GM23338 (cell line): ENCODE measurements at regions not wholly inside any gene's neighbourhood (a gene's known extent, or its start where the extent isn't known, plus 50 kb on each side); places are given as distances from the start of the nearest gene placed in this dataset.

ENCODE experiments used
- ATAC-seq: fragments of 200-7000 bp; cut with Tn5 transposase; 3 replicates; pipeline ENCODE4 v1.9.1; 2020
- DNase-seq: peaks from one replicate; pipeline ENCODE4 v3.0.0-alpha.2; 2015; ENCODE audit warnings: low spot score
- H2AFZ ChIP-seq: fragments of 200-600 bp; sonication (generic); 2 replicates; pipeline ENCODE4 v1.8.0; 2016; ENCODE audit warnings: antibody characterized with exemption, mild to moderate bottlenecking, moderate library complexity
- H3F3A ChIP-seq: fragments of 200-600 bp; sonication (generic); replicated peaks from 2 replicates; pipeline ENCODE4 v1.8.0; 2017; ENCODE audit warnings: antibody characterized with exemption, mixed run types, low read depth
- H3K27ac ChIP-seq: fragments of 200-600 bp; sonication (generic); 2 replicates; pipeline ENCODE4 v1.6.1; 2016; ENCODE audit warnings: low read depth
- H3K27me3 ChIP-seq: fragments of 200-600 bp; sonication (generic); 2 replicates; pipeline ENCODE4 v1.8.0; 2016; ENCODE audit warnings: mild to moderate bottlenecking, mixed run types, moderate library complexity; ENCODE audit not compliant: insufficient read depth
- H3K36me3 ChIP-seq: fragments of 200-600 bp; sonication (generic); 2 replicates; pipeline ENCODE4 v1.8.0; 2016; ENCODE audit warnings: mild to moderate bottlenecking; ENCODE audit not compliant: insufficient read depth
- H3K4me1 ChIP-seq: fragments of 200-600 bp; sonication (generic); 2 replicates; pipeline ENCODE4 v1.8.0; 2016; ENCODE audit warnings: mild to moderate bottlenecking, moderate library complexity; ENCODE audit not compliant: insufficient read depth
- H3K4me2 ChIP-seq: fragments of 200-600 bp; sonication (generic); 2 replicates; pipeline ENCODE4 v1.7.1; 2017; ENCODE audit warnings: mixed run types
- H3K4me3 ChIP-seq: fragments of 200-600 bp; sonication (generic); 2 replicates; pipeline ENCODE4 v1.6.1; 2016; ENCODE audit warnings: mixed run types
- H3K79me2 ChIP-seq: fragments of 200-600 bp; sonication (generic); replicated peaks from 2 replicates; pipeline ENCODE4 v1.8.0; 2017; ENCODE audit warnings: mild to moderate bottlenecking; ENCODE audit not compliant: insufficient read depth
- H3K9me2 ChIP-seq: fragments of 200-600 bp; sonication (generic); 2 replicates; pipeline ENCODE4 v1.8.0; 2017; ENCODE audit not compliant: insufficient read depth
- H4K20me1 ChIP-seq: fragments of 200-600 bp; sonication (generic); replicated peaks from 2 replicates; pipeline ENCODE4 v1.8.0; 2017; ENCODE audit warnings: mild to moderate bottlenecking; ENCODE audit not compliant: insufficient read depth
- H3K27ac Mint-ChIP-seq: 2 replicates; pipeline ENCODE4 v1.8.0; 2020; ENCODE audit warnings: inconsistent platforms, mild to moderate bottlenecking, moderate library complexity, mixed read lengths
- H3K27me3 Mint-ChIP-seq: 3 replicates; pipeline ENCODE4 v1.8.0; 2022; ENCODE audit warnings: low read depth, mild to moderate bottlenecking, moderate library complexity, mixed read lengths, inconsistent platforms; ENCODE audit not compliant: insufficient read depth, poor library complexity
- H3K36me3 Mint-ChIP-seq: 3 replicates; pipeline ENCODE4 v1.8.0; 2021; ENCODE audit warnings: low read depth, mild to moderate bottlenecking, inconsistent platforms, moderate library complexity, mixed read lengths
- H3K4me1 Mint-ChIP-seq: 3 replicates; pipeline ENCODE4 v1.8.0; 2020; ENCODE audit warnings: mild to moderate bottlenecking, inconsistent platforms, mixed read lengths
- H3K4me3 Mint-ChIP-seq: 3 replicates; pipeline ENCODE4 v1.8.0; 2021; ENCODE audit warnings: moderate library complexity, mild to moderate bottlenecking, inconsistent platforms, mixed read lengths
- H3K9me3 Mint-ChIP-seq: 3 replicates; pipeline ENCODE4 v1.8.0; 2020; ENCODE audit warnings: moderate library complexity, mild to moderate bottlenecking, inconsistent platforms, mixed read lengths
- EZH2phosphoT487 ChIP-seq: fragments of 200-600 bp; sonication (generic); IDR thresholded peaks from one replicate; pipeline ENCODE4 v1.8.1; 2018; ENCODE audit warnings: antibody characterized with exemption; ENCODE audit not compliant: unreplicated experiment
- POLR2AphosphoS5 ChIP-seq: IDR thresholded peaks from 2 replicates; pipeline ENCODE4 v1.6.1; 2016; ENCODE audit warnings: antibody characterized with exemption, low read depth
- STAT1 ChIP-seq: IDR thresholded peaks from one replicate; pipeline ENCODE4 v1.6.1; 2016; ENCODE audit warnings: antibody characterized with exemption; ENCODE audit not compliant: unreplicated experiment
- TF ChIP-seq, protein P1 (sequence below): IDR thresholded peaks from one replicate; pipeline ENCODE4 v1.6.1; 2018; ENCODE audit warnings: antibody characterized with exemption; ENCODE audit not compliant: unreplicated experiment
- TF ChIP-seq, protein P2 (sequence below): IDR thresholded peaks from 2 replicates; pipeline ENCODE4 v1.6.1; 2016; ENCODE audit warnings: antibody characterized with exemption

DNA sequence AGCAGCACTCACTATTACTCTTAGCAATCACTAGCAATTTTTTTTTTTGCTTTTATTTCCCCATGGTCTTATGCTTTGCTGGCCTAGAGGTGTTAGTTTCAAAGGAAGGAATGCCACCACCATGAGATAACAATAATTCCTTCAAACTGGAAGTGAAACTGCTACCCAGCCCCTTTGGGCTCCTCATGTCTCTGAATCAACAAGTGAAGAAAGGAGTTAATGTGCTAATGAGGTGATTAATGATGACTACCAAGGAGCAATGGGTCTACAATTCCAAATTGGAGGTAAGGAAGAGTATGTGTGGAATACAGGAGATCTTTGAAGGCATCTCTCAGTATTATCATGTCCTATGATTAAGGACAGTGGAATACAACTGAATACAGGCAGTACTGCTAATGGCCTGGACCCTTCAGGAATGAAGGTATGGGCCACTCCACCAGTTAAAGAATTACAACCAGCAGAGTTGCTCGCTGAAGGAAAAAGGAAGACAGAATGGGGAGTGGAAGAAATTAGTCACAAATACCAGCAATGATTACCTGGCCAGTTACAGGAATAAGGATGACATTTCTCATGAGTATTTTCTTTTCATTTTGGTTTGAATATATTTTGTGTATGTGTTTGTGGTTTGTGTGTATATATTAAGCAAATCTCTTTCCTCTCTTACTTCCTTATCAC, 652.9 kb downstream of the ADGRL2 start:
- no peaks in the 10 kb centered on the region for H3K79me2 ChIP-seq
- H3K4me1 Mint-ChIP-seq, result no peaks in the 10 kb centered on the region
- no peak overlapping the region for H3K4me3 ChIP-seq
- no peaks in the 10 kb centered on the region for H3K4me1 ChIP-seq
- no peak overlapping the region for H3K4me3 Mint-ChIP-seq
- ATAC-seq, result no peak
- H3K36me3 Mint-ChIP-seq, result peaks cover 3% of the 10 kb centered on the region; the same call in 2 of the 3 replicates
- no peaks in the 10 kb centered on the region for H3K36me3 ChIP-seq
- H3K27ac ChIP-seq, result no peak overlapping the region
- H3F3A ChIP-seq, result no peaks in the 10 kb centered on the region
- no peak for DNase-seq
- H4K20me1 ChIP-seq, result no peaks in the 10 kb centered on the region
- peaks cover 21% of the 10 kb centered on the region for H3K9me3 Mint-ChIP-seq
- peaks cover 8% of the 10 kb centered on the region for H3K9me2 ChIP-seq
- TF ChIP-seq POLR2AphosphoS5 (no peak), EZH2phosphoT487 (no peak)
- TF ChIP-seq, protein P1, sequence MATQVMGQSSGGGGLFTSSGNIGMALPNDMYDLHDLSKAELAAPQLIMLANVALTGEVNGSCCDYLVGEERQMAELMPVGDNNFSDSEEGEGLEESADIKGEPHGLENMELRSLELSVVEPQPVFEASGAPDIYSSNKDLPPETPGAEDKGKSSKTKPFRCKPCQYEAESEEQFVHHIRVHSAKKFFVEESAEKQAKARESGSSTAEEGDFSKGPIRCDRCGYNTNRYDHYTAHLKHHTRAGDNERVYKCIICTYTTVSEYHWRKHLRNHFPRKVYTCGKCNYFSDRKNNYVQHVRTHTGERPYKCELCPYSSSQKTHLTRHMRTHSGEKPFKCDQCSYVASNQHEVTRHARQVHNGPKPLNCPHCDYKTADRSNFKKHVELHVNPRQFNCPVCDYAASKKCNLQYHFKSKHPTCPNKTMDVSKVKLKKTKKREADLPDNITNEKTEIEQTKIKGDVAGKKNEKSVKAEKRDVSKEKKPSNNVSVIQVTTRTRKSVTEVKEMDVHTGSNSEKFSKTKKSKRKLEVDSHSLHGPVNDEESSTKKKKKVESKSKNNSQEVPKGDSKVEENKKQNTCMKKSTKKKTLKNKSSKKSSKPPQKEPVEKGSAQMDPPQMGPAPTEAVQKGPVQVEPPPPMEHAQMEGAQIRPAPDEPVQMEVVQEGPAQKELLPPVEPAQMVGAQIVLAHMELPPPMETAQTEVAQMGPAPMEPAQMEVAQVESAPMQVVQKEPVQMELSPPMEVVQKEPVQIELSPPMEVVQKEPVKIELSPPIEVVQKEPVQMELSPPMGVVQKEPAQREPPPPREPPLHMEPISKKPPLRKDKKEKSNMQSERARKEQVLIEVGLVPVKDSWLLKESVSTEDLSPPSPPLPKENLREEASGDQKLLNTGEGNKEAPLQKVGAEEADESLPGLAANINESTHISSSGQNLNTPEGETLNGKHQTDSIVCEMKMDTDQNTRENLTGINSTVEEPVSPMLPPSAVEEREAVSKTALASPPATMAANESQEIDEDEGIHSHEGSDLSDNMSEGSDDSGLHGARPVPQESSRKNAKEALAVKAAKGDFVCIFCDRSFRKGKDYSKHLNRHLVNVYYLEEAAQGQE, result no peak
- H2AFZ ChIP-seq, result no peak overlapping the region
- H3K27me3 Mint-ChIP-seq, result no peaks in the 10 kb centered on the region
- H3K4me2 ChIP-seq, result no peak overlapping the region
- H3K27ac Mint-ChIP-seq, result no peak overlapping the region
- no peaks in the 10 kb centered on the region for H3K27me3 ChIP-seq

DNA sequence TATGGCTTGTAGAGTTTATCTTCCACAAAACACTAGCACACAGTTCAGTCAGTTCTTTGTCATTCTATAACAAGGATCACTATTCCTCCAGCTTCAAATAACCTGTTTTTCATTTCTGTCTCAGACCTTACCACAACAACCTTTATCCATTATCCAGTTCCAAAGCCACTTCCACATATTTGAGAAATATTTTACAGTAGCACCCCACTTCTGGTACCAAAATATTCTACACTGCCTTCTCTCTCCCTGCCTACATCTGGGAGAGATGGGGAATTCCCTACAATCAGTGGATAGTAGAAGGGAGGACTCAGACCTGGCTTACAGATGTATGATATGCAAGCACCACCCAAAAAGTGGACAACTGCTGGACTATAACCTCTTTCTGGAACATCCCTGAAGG, 651.4 kb downstream of the ADGRL2 start:
- DNase-seq (no peak), ATAC-seq (no peak)
- no peaks in the 10 kb centered on the region for H3K79me2 ChIP-seq
- H3K4me2 ChIP-seq, result no peak overlapping the region
- no peaks in the 10 kb centered on the region for H4K20me1 ChIP-seq
- Mint-ChIP-seq H3K9me3 (peaks cover 21% of the 10 kb centered on the region), H3K4me3 (no peak overlapping the region), H3K27me3 (no peaks in the 10 kb centered on the region), H3K36me3 (peaks cover 3% of the 10 kb centered on the region; the same call in 2 of the 3 replicates), H3K4me1 (no peaks in the 10 kb centered on the region), H3K27ac (no peak overlapping the region)
- H3K36me3 ChIP-seq, result no peaks in the 10 kb centered on the region
- H3K27ac ChIP-seq, result no peak overlapping the region
- no peaks in the 10 kb centered on the region for H3K27me3 ChIP-seq
- H2AFZ ChIP-seq, result no peak overlapping the region
- no peak overlapping the region for H3K4me3 ChIP-seq
- no peaks in the 10 kb centered on the region for H3F3A ChIP-seq
- TF ChIP-seq, protein P2, sequence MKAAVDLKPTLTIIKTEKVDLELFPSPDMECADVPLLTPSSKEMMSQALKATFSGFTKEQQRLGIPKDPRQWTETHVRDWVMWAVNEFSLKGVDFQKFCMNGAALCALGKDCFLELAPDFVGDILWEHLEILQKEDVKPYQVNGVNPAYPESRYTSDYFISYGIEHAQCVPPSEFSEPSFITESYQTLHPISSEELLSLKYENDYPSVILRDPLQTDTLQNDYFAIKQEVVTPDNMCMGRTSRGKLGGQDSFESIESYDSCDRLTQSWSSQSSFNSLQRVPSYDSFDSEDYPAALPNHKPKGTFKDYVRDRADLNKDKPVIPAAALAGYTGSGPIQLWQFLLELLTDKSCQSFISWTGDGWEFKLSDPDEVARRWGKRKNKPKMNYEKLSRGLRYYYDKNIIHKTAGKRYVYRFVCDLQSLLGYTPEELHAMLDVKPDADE, result no peak
- TF ChIP-seq STAT1, result no peak
- H3K4me1 ChIP-seq, result no peaks in the 10 kb centered on the region
- H3K9me2 ChIP-seq, result peaks cover 8% of the 10 kb centered on the region
